Neural progenitor cell (in vitro differentiated cells): ENCODE measurements at regions not wholly inside any gene's neighbourhood (a gene's known extent, or its start where the extent isn't known, plus 50 kb on each side); places are given as distances from the start of the nearest gene placed in this dataset.

Experiments used
- DNase-seq: peaks from one replicate; pipeline ENCODE4 v3.0.0-alpha.2; 2016; ENCODE audit warnings: low spot score
- H2AFZ ChIP-seq: fragments of 200-600 bp; sonication (generic); replicated peaks from 2 replicates; pipeline ENCODE4 v1.6.1; 2016; ENCODE audit warnings: antibody characterized with exemption
- H3F3A ChIP-seq: fragments of 200-600 bp; sonication (generic); 2 replicates; pipeline ENCODE4 v1.6.1; 2016; ENCODE audit warnings: antibody characterized with exemption, low read depth
- H3K27ac ChIP-seq: fragments of 200-600 bp; sonication (generic); 2 replicates; pipeline ENCODE4 v1.5.1; 2016; ENCODE audit warnings: mild to moderate bottlenecking
- H3K27me3 ChIP-seq: fragments of 200-600 bp; sonication (generic); 2 replicates; pipeline ENCODE4 v1.6.1; 2016; ENCODE audit warnings: mild to moderate bottlenecking, moderate library complexity
- H3K36me3 ChIP-seq: fragments of 200-600 bp; sonication (generic); 2 replicates; pipeline ENCODE4 v1.5.1; 2016
- H3K4me1 ChIP-seq: fragments of 200-600 bp; sonication (generic); 2 replicates; pipeline ENCODE4 v1.6.1; 2016; ENCODE audit warnings: mixed run types
- H3K4me2 ChIP-seq: fragments of 200-600 bp; sonication (generic); 2 replicates; pipeline ENCODE4 v1.6.1; 2016
- H3K4me3 ChIP-seq: fragments of 200-600 bp; sonication (generic); 2 replicates; pipeline ENCODE4 v1.5.1; 2016
- H3K79me2 ChIP-seq: fragments of 200-600 bp; sonication (generic); 2 replicates; pipeline ENCODE4 v1.6.1; 2016; ENCODE audit warnings: low read depth
- H3K9ac ChIP-seq: fragments of 200-600 bp; sonication (generic); 2 replicates; pipeline ENCODE4 v1.6.1; 2016
- H3K9me3 ChIP-seq: fragments of 200-600 bp; sonication (generic); 2 replicates; pipeline ENCODE4 v1.5.1; 2016; ENCODE audit warnings: low read depth
- H4K20me1 ChIP-seq: fragments of 200-600 bp; sonication (generic); 2 replicates; pipeline ENCODE4 v1.6.1; 2016; ENCODE audit warnings: low read depth
- H3K27ac Mint-ChIP-seq: 3 replicates; pipeline ENCODE4 v1.8.0; 2021; ENCODE audit warnings: mixed read lengths
- H3K27me3 Mint-ChIP-seq: 2 replicates; pipeline ENCODE4 v1.8.0; 2022; ENCODE audit warnings: low read depth, mild to moderate bottlenecking, inconsistent platforms, moderate library complexity, mixed read lengths; ENCODE audit not compliant: insufficient read depth
- H3K36me3 Mint-ChIP-seq: 3 replicates; pipeline ENCODE4 v1.8.0; 2021; ENCODE audit warnings: mixed read lengths
- H3K4me1 Mint-ChIP-seq: 3 replicates; pipeline ENCODE4 v1.8.0; 2021; ENCODE audit warnings: mixed read lengths
- H3K4me3 Mint-ChIP-seq: 3 replicates; pipeline ENCODE4 v1.8.0; 2021; ENCODE audit warnings: mild to moderate bottlenecking, moderate library complexity, mixed read lengths
- H3K9me3 Mint-ChIP-seq: 3 replicates; pipeline ENCODE4 v1.8.0; 2020; ENCODE audit warnings: mixed read lengths
- CTCF ChIP-seq: fragments of 200-600 bp; sonication (generic); IDR thresholded peaks from 2 replicates; pipeline ENCODE4 v1.5.1; 2017; ENCODE audit warnings: antibody characterized with exemption, mild to moderate bottlenecking
- EZH2 ChIP-seq: fragments of 200-600 bp; sonication (generic); IDR thresholded peaks from 2 replicates; pipeline ENCODE4 v1.6.1; 2017; ENCODE audit warnings: antibody characterized with exemption, mild to moderate bottlenecking, moderate library complexity
- EZH2phosphoT487 ChIP-seq: fragments of 200-600 bp; sonication (generic); IDR thresholded peaks from 2 replicates; pipeline ENCODE4 v1.6.1; 2017; ENCODE audit warnings: antibody characterized with exemption

- Histone ChIP-seq H2AFZ (no peak overlapping the region), H3K27ac (no peak overlapping the region), H3K4me2 (no peak overlapping the region), H3K27me3 (no peaks in the 10 kb centered on the region), H3K4me1 (no peaks in the 10 kb centered on the region), H3K4me3 (no peak overlapping the region), H3K9me3 (no peaks in the 10 kb centered on the region), H4K20me1 (no peaks in the 10 kb centered on the region), H3F3A (no peaks in the 10 kb centered on the region), H3K36me3 (no peaks in the 10 kb centered on the region), H3K9ac (no peak overlapping the region), H3K79me2 (no peaks in the 10 kb centered on the region)
- Mint-ChIP-seq H3K27ac (no peak overlapping the region), H3K36me3 (no peaks in the 10 kb centered on the region), H3K4me1 (peaks cover 16% of the 10 kb centered on the region), H3K27me3 (no peaks in the 10 kb centered on the region), H3K4me3 (no peak overlapping the region), H3K9me3 (no peaks in the 10 kb centered on the region)
- no peak for DNase-seq
- no peak for TF ChIP-seq EZH2phosphoT487
- no peak for TF ChIP-seq EZH2
- no peak for TF ChIP-seq CTCF
These were observed 62.4 kb upstream of the TRPM1 start for GRCh38 chr15:31163769-31164572.

GRCh38 chr15:31164573-31164912, 63.0 kb upstream of the TRPM1 start:
- H3K27ac ChIP-seq: no peak overlapping the region
- no peaks in the 10 kb centered on the region for H3K9me3 ChIP-seq
- no peaks in the 10 kb centered on the region for H3F3A ChIP-seq
- Mint-ChIP-seq H3K27ac (no peak overlapping the region), H3K9me3 (no peaks in the 10 kb centered on the region), H3K27me3 (no peaks in the 10 kb centered on the region), H3K4me1 (peaks cover 12% of the 10 kb centered on the region), H3K36me3 (no peaks in the 10 kb centered on the region), H3K4me3 (no peak overlapping the region)
- no peak overlapping the region for H2AFZ ChIP-seq
- no peak overlapping the region for H3K4me2 ChIP-seq
- no peak overlapping the region for H3K4me3 ChIP-seq
- no peak for DNase-seq
- no peaks in the 10 kb centered on the region for H3K79me2 ChIP-seq
- TF ChIP-seq CTCF: no peak
- TF ChIP-seq EZH2phosphoT487: no peak
- TF ChIP-seq EZH2: no peak
- no peak overlapping the region for H3K9ac ChIP-seq
- H3K36me3 ChIP-seq: no peaks in the 10 kb centered on the region
- H3K4me1 ChIP-seq: no peaks in the 10 kb centered on the region
- H3K27me3 ChIP-seq: no peaks in the 10 kb centered on the region
- H4K20me1 ChIP-seq: no peaks in the 10 kb centered on the region

- no peaks in the 10 kb centered on the region for H3K4me1 Mint-ChIP-seq
- Histone ChIP-seq H3F3A (no peaks in the 10 kb centered on the region), H3K27ac (no peak overlapping the region), H3K4me3 (no peak overlapping the region), H2AFZ (no peak overlapping the region), H3K4me1 (no peaks in the 10 kb centered on the region), H3K4me2 (no peak overlapping the region), H3K36me3 (no peaks in the 10 kb centered on the region), H3K9me3 (no peaks in the 10 kb centered on the region), H3K9ac (no peak overlapping the region), H3K79me2 (no peaks in the 10 kb centered on the region), H4K20me1 (no peaks in the 10 kb centered on the region), H3K27me3 (no peaks in the 10 kb centered on the region)
- H3K27me3 Mint-ChIP-seq: peaks cover 2% of the 10 kb centered on the region
- no peaks in the 10 kb centered on the region for H3K9me3 Mint-ChIP-seq
- TF ChIP-seq EZH2phosphoT487 (no peak), EZH2 (no peak), CTCF (no peak)
- DNase-seq: no peak
- no peak overlapping the region for H3K27ac Mint-ChIP-seq
- H3K4me3 Mint-ChIP-seq: no peak overlapping the region
- no peaks in the 10 kb centered on the region for H3K36me3 Mint-ChIP-seq
These were observed 68.0 kb upstream of the TRPM1 start for GRCh38 chr15:31169558-31169957.
